ENCODE measurements at regions not wholly inside any gene's neighbourhood (a gene's known extent, or its start where the extent isn't known, plus 50 kb on each side); places are given as distances from the start of the nearest gene placed in this dataset.

GRCh38 chr2:134070281-134070741 lies 183.6 kb upstream of the MGAT5 start:
- no peaks in the 10 kb centered on the region for H3K27me3 ChIP-seq
- intact Hi-C loops (cut with DNase I; ENCODE audit: low total_unique reads) = no loop called here
- no peak for DNase-seq
- TF ChIP-seq POLR2A (IDR thresholded peaks at IDR 0.05) = no peak
- TF ChIP-seq, protein P1, sequence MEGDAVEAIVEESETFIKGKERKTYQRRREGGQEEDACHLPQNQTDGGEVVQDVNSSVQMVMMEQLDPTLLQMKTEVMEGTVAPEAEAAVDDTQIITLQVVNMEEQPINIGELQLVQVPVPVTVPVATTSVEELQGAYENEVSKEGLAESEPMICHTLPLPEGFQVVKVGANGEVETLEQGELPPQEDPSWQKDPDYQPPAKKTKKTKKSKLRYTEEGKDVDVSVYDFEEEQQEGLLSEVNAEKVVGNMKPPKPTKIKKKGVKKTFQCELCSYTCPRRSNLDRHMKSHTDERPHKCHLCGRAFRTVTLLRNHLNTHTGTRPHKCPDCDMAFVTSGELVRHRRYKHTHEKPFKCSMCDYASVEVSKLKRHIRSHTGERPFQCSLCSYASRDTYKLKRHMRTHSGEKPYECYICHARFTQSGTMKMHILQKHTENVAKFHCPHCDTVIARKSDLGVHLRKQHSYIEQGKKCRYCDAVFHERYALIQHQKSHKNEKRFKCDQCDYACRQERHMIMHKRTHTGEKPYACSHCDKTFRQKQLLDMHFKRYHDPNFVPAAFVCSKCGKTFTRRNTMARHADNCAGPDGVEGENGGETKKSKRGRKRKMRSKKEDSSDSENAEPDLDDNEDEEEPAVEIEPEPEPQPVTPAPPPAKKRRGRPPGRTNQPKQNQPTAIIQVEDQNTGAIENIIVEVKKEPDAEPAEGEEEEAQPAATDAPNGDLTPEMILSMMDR (IDR thresholded peaks at IDR 0.05) = no peak
- H3K4me3 ChIP-seq = no peak overlapping the region
- WGBS, 2 donors = 88 to 93% methylated on average over 6 of the region's 6 CpGs
- H3K27ac ChIP-seq = no peak overlapping the region
- peaks cover 3% of the 10 kb centered on the region for H3K4me1 ChIP-seq
- H3K9me3 ChIP-seq = no peaks in the 10 kb centered on the region
- no peaks in the 10 kb centered on the region for H3K36me3 ChIP-seq (ENCODE audit: low read depth, missing control alignments)

DNA sequence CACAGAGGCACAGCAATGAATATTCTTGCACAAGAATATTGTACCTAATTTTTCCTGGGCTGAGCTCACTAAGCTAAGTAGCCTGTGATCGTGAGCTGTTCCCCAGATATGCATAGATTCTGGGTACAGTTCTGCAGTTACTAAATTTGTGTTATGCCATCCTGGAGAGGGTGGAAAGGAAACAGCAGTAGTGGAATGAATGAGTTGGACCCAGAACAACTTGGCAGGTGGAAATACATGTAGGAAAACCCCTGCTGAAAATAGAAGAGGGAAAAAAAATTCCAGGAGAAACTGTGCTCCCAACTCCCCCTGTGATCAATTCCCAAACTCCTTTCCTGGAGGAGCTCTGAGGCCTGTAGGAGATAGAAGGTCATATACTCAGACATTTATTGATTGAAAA lies 181.5 kb upstream of the MGAT5 start:
- H3K4me1 ChIP-seq = peaks cover 3% of the 10 kb centered on the region
- H3K27me3 ChIP-seq = no peaks in the 10 kb centered on the region
- intact Hi-C loops (cut with DNase I; ENCODE audit: low total_unique reads) = no loop called here
- H3K36me3 ChIP-seq (ENCODE audit: low read depth, missing control alignments) = no peaks in the 10 kb centered on the region
- peak overlapping the region in 1 of 2 donors; percentile 47 for H3K27ac ChIP-seq
- TF ChIP-seq, protein P1 (IDR thresholded peaks at IDR 0.05) = no peak
- TF ChIP-seq POLR2A (IDR thresholded peaks at IDR 0.05) = no peak
- WGBS, 2 donors = 64 to 82% methylated on average over 1 of the region's 1 CpG
- H3K4me3 ChIP-seq = no peak overlapping the region
- no peaks in the 10 kb centered on the region for H3K9me3 ChIP-seq
- no peak for DNase-seq

DNA sequence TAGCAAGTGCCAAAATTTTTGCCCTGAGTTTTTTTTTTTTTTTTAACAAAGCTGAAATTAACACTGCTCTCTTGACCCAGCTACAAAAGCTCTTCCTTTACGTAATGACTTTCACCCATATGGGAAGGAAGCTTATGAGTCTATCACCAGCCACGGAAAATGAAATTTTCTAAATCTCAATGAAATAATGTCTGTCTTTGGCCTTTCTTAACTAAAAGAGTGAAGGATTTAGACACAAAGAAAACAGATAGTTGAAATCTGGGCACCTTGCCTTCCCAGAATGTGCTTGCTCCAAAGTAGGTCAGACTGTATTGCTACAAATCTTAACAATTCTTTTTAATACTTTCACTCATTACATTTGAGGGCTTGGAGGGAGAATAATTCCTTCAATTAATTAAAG lies 180.8 kb upstream of the MGAT5 start:
- Histone ChIP-seq H3K4me3 (no peak overlapping the region), H3K27ac (peak overlapping the region; percentile 12 to 47), H3K4me1 (peaks cover 3% of the 10 kb centered on the region), H3K27me3 (no peaks in the 10 kb centered on the region), H3K9me3 (no peaks in the 10 kb centered on the region), H3K36me3 (ENCODE audit: low read depth, missing control alignments) (no peaks in the 10 kb centered on the region)
- TF ChIP-seq, protein P1 (IDR thresholded peaks at IDR 0.05) = no peak
- no peak for TF ChIP-seq POLR2A (IDR thresholded peaks at IDR 0.05)
- 25 to 39% methylated on average over 2 of the region's 2 CpGs for WGBS, 2 donors
- peak; percentile 74 for DNase-seq
- intact Hi-C loops (cut with DNase I; ENCODE audit: low total_unique reads) = no loop called here

DNA sequence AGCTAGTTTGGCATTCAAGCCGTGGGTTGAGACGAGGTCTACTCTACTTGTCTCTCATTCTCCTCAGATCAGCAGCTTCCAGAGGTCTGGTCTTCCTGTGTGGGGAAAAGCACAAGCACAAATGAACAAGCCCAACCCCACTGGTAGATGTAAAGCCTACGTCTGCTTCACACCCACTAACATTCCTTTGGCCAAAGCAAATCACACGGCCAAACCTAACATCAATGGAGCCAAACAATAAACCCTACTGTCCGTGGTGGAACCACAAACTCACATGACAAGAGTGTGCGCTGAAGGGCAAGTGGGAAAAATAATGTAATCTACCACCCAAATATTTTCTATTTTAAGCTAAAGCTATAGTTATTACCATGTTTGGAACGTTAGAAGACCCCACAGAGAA lies 179.3 kb upstream of the MGAT5 start:
- TF ChIP-seq, protein P1 (IDR thresholded peaks at IDR 0.05) = no peak
- TF ChIP-seq POLR2A (IDR thresholded peaks at IDR 0.05) = no peak
- H3K36me3 ChIP-seq (ENCODE audit: low read depth, missing control alignments) = no peaks in the 10 kb centered on the region
- intact Hi-C loops (cut with DNase I; ENCODE audit: low total_unique reads) = no loop called here
- DNase-seq = no peak
- H3K4me3 ChIP-seq = no peak overlapping the region
- peaks cover 3% of the 10 kb centered on the region for H3K4me1 ChIP-seq
- H3K27me3 ChIP-seq = no peaks in the 10 kb centered on the region
- no peaks in the 10 kb centered on the region for H3K9me3 ChIP-seq
- 82 to 87% methylated on average over 7 of the region's 7 CpGs for WGBS, 2 donors
- H3K27ac ChIP-seq = no peak overlapping the region

- no peaks in the 10 kb centered on the region for H3K36me3 ChIP-seq (ENCODE audit: low read depth, missing control alignments)
- intact Hi-C loops (cut with DNase I; ENCODE audit: low total_unique reads) = no loop called here
- H3K27me3 ChIP-seq = no peaks in the 10 kb centered on the region
- peaks cover 3% of the 10 kb centered on the region for H3K4me1 ChIP-seq
- H3K9me3 ChIP-seq = no peaks in the 10 kb centered on the region
- TF ChIP-seq, protein P1 (IDR thresholded peaks at IDR 0.05) = no peak
- WGBS, 2 donors = 75 to 95% methylated on average over 4 of the region's 4 CpGs
- H3K27ac ChIP-seq = no peak overlapping the region
- no peak overlapping the region for H3K4me3 ChIP-seq
- DNase-seq = no peak
Measured at GRCh38 chr2:134075204-134075603, 178.7 kb upstream of the MGAT5 start.
